NCI-H2227 treated with DMSO at 0.1 percent for 48 hours (cell line): ENCODE measurements at regions not wholly inside any gene's neighbourhood (a gene's known extent, or its start where the extent isn't known, plus 50 kb on each side); places are given as distances from the start of the nearest gene placed in this dataset.

Source experiments
- DNase-seq: peaks from one replicate; lab custom pipeline; 2025; lab: John Stamatoyannopoulos, UW

GRCh38 chr21:35338881-35339632, 290.0 kb upstream of the RUNX1 start:
- DNase-seq = no peak

- DNase-seq = no peak
Measured at GRCh38 chr21:35338281-35338680, 289.2 kb upstream of the RUNX1 start.

- no peak for DNase-seq
Measured at GRCh38 chr21:35337573-35337972, 288.5 kb upstream of the RUNX1 start.

GRCh38 chr21:35336534-35336933, 287.4 kb upstream of the RUNX1 start:
- no peak for DNase-seq

GRCh38 chr21:35335951-35336446, 286.9 kb upstream of the RUNX1 start:
- peak; percentile 35 for DNase-seq

GRCh38 chr21:35333831-35334618, 284.9 kb upstream of the RUNX1 start:
- no peak for DNase-seq

GRCh38 chr21:35332841-35333426, 283.8 kb upstream of the RUNX1 start:
- DNase-seq = no peak

- no peak for DNase-seq
Measured at GRCh38 chr21:35329940-35330660, 281.0 kb upstream of the RUNX1 start.

GRCh38 chr21:35328856-35329455, 279.9 kb upstream of the RUNX1 start:
- no peak for DNase-seq

GRCh38 chr21:35326677-35327076, 277.6 kb upstream of the RUNX1 start:
- DNase-seq = no peak

- DNase-seq = no peak
Measured at GRCh38 chr21:35325953-35326352, 276.9 kb upstream of the RUNX1 start.

- no peak for DNase-seq
Measured at GRCh38 chr21:35324372-35325220, 275.5 kb upstream of the RUNX1 start.

- DNase-seq = no peak
Measured at GRCh38 chr21:35323947-35324346, 274.8 kb upstream of the RUNX1 start.

GRCh38 chr21:35321322-35322200, 272.5 kb upstream of the RUNX1 start:
- DNase-seq = no peak

- DNase-seq = no peak
Measured at GRCh38 chr21:35319684-35320283, 270.7 kb upstream of the RUNX1 start.

- no peak for DNase-seq
Measured at GRCh38 chr21:35316933-35317332, 267.8 kb upstream of the RUNX1 start.

- no peak for DNase-seq
Measured at GRCh38 chr21:35316456-35316855, 267.4 kb upstream of the RUNX1 start.

- DNase-seq = no peak
Measured at GRCh38 chr21:35314857-35315582, 265.9 kb upstream of the RUNX1 start.

- no peak for DNase-seq
Measured at GRCh38 chr21:35311985-35312384, 262.9 kb upstream of the RUNX1 start.
